ENCODE measurements at regions not wholly inside any gene's neighbourhood (a gene's known extent, or its start where the extent isn't known, plus 50 kb on each side); places are given as distances from the start of the nearest gene placed in this dataset.

DNA sequence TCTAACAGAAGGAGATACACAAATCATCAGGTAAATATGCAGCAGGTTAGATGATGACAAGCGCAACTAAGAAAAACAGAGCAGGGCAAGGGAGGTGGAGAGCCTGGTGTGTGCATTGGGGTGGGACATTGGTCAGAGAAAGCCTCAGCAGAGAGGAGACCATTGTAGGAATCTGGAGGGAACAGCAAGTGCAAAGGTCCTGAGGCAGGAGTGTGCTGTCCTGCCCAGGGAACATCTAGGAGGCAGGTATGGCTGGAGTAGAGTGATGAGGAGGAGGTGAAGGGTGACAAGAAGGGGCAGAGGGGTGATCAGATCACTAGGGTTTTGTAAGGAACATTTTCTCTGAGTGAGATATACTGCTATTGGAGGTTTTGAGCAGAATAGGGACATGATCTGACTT lies 90.1 kb downstream of the NCR2 start:
- no peak overlapping the region for H2AK5ac ChIP-seq (ENCODE audit: low read depth, low read length)
- no peak overlapping the region for H4K91ac ChIP-seq (ENCODE audit: insufficient read depth, low read depth, low read length)
- H2BK120ac ChIP-seq (ENCODE audit: low read depth, low read length) = no peak overlapping the region
- DNase-seq = no peak
- in situ Hi-C loops (cut with MboI; ENCODE audit: low sequenced_read_pairs) (no loop called here), intact Hi-C loops (cut with micrococcal nuclease) (loop anchor here (2.0 kb wide), 1 partner anchor 121 kb away; the partner anchor contains the start of gene FOXP4), dilution Hi-C loops (cut with HindIII; ENCODE audit: low sequenced_read_pairs, unreplicated experiment) (no loop called here)
- H3K56ac ChIP-seq (ENCODE audit: extremely low read depth, insufficient read depth, low read length) = no peak overlapping the region
- no peaks in the 10 kb centered on the region for H4K20me1 ChIP-seq (ENCODE audit: insufficient read depth, low read length)
- H3K14ac ChIP-seq (replicated peaks; ENCODE audit: low read depth, low read length) = no peak overlapping the region
- no peaks in the 10 kb centered on the region for H3K36me3 ChIP-seq (ENCODE audit: control insufficient read depth, insufficient read depth, low read length)
- no peak overlapping the region for H2BK20ac ChIP-seq (ENCODE audit: low read depth, low read length)
- H3K4me2 ChIP-seq (ENCODE audit: low read depth, low read length) = no peak overlapping the region
- no peak overlapping the region for H3K4ac ChIP-seq (ENCODE audit: low read depth, low read length)
- H2BK5ac ChIP-seq (ENCODE audit: low read depth, low read length, poor library complexity, severe bottlenecking) = no peak overlapping the region
- peaks cover 68% of the 10 kb centered on the region for H3K27me3 ChIP-seq (ENCODE audit: control insufficient read depth, insufficient read depth, low read length)
- H4K5ac ChIP-seq (ENCODE audit: low read depth, low read length) = no peak overlapping the region
- H3K4me3 ChIP-seq (ENCODE audit: insufficient read depth, low read depth, low read length) = no peak overlapping the region
- H2AFZ ChIP-seq (replicated peaks; ENCODE audit: low read length, poor library complexity) = no peak overlapping the region
- no peak overlapping the region for H2BK15ac ChIP-seq (ENCODE audit: low read depth, low read length)
- no peak for ATAC-seq (ENCODE audit: low read depth)
- H3K4me1 ChIP-seq (ENCODE audit: control insufficient read depth, insufficient read depth, low read length) = 0 out of 2 replicates have a peak, but pooled peaks cover 1% of the 10 kb centered on the region
- no peak overlapping the region for H3K18ac ChIP-seq (ENCODE audit: low read depth, low read length)
- H3K23ac ChIP-seq (ENCODE audit: low read depth, low read length) = no peak overlapping the region
- no TSS peak for BruUV-seq (replicated peaks)
- no peak overlapping the region for H3K9ac ChIP-seq (ENCODE audit: low read depth, low read length)
- H2AK9ac ChIP-seq (replicated peaks; ENCODE audit: low read depth, low read length, poor library complexity) = no peak overlapping the region
- H3K27ac ChIP-seq (ENCODE audit: insufficient read depth, low read length) = no peak overlapping the region
- POLR2A ChIA-PET (ENCODE audit: unreplicated experiment) = no interaction called here
- no peaks in the 10 kb centered on the region for H3K79me1 ChIP-seq (ENCODE audit: low read depth in 1 of 2, low read length in 2 of 2)
- no peak for TF ChIP-seq RAD21 (IDR thresholded peaks at IDR 0.05; ENCODE audit: low read length)
- no peak for TF ChIP-seq MAFK (IDR thresholded peaks at IDR 0.05; ENCODE audit: low read depth, low read length)
- TF ChIP-seq RCOR1 (IDR thresholded peaks at IDR 0.05; ENCODE audit: insufficient replicate concordance, low read length) = no peak
- no peak for TF ChIP-seq MXI1 (IDR thresholded peaks at IDR 0.05; ENCODE audit: borderline replicate concordance, low read depth, low read length)
- TF ChIP-seq, protein P1, sequence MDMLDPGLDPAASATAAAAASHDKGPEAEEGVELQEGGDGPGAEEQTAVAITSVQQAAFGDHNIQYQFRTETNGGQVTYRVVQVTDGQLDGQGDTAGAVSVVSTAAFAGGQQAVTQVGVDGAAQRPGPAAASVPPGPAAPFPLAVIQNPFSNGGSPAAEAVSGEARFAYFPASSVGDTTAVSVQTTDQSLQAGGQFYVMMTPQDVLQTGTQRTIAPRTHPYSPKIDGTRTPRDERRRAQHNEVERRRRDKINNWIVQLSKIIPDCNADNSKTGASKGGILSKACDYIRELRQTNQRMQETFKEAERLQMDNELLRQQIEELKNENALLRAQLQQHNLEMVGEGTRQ (IDR thresholded peaks at IDR 0.05; ENCODE audit: low read depth, low read length) = no peak
- TF ChIP-seq CHD1 (IDR thresholded peaks at IDR 0.05; ENCODE audit: low read depth, low read length) = no peak
- no peak for TF ChIP-seq FOS (IDR thresholded peaks at IDR 0.05; ENCODE audit: low read depth, low read length)
- no peak for TF ChIP-seq RFX5 (IDR thresholded peaks at IDR 0.05; ENCODE audit: low read depth, low read length)
- no peak for TF ChIP-seq CEBPB (IDR thresholded peaks at IDR 0.05; ENCODE audit: low read depth, low read length)
- TF ChIP-seq MAZ (IDR thresholded peaks at IDR 0.05; ENCODE audit: borderline replicate concordance, low read depth, low read length) = no peak
- TF ChIP-seq SMC3 (IDR thresholded peaks at IDR 0.05; ENCODE audit: low read depth, low read length) = no peak
- TF ChIP-seq POLR2A (IDR thresholded peaks at IDR 0.05; ENCODE audit: low read depth, low read length) = no peak
- TF ChIP-seq, protein P2, sequence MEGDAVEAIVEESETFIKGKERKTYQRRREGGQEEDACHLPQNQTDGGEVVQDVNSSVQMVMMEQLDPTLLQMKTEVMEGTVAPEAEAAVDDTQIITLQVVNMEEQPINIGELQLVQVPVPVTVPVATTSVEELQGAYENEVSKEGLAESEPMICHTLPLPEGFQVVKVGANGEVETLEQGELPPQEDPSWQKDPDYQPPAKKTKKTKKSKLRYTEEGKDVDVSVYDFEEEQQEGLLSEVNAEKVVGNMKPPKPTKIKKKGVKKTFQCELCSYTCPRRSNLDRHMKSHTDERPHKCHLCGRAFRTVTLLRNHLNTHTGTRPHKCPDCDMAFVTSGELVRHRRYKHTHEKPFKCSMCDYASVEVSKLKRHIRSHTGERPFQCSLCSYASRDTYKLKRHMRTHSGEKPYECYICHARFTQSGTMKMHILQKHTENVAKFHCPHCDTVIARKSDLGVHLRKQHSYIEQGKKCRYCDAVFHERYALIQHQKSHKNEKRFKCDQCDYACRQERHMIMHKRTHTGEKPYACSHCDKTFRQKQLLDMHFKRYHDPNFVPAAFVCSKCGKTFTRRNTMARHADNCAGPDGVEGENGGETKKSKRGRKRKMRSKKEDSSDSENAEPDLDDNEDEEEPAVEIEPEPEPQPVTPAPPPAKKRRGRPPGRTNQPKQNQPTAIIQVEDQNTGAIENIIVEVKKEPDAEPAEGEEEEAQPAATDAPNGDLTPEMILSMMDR (conservative IDR thresholded peaks at IDR 0.05; ENCODE audit: low read depth, low read length) = no peak
- TF ChIP-seq, protein P3, sequence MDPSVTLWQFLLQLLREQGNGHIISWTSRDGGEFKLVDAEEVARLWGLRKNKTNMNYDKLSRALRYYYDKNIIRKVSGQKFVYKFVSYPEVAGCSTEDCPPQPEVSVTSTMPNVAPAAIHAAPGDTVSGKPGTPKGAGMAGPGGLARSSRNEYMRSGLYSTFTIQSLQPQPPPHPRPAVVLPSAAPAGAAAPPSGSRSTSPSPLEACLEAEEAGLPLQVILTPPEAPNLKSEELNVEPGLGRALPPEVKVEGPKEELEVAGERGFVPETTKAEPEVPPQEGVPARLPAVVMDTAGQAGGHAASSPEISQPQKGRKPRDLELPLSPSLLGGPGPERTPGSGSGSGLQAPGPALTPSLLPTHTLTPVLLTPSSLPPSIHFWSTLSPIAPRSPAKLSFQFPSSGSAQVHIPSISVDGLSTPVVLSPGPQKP (IDR thresholded peaks at IDR 0.05; ENCODE audit: borderline replicate concordance, low read depth, low read length) = no peak
- TF ChIP-seq NFE2L2 (IDR thresholded peaks at IDR 0.05; ENCODE audit: low read depth, low read length) = no peak
- no peak for TF ChIP-seq BHLHE40 (IDR thresholded peaks at IDR 0.05; ENCODE audit: low read depth, low read length)
- WGBS, 2 experiments (ENCODE audit: extremely low coverage in 2 of 2, insufficient read length in 1 of 2) = no CpG with 5 or more reads among the region's 1 CpG
- CTCF ChIA-PET = interaction anchor here (0.7 to 1.0 kb wide), 2 partner anchors 167 to 177 kb away, joined by 3 read pairs; no protein-coding TSS in a partner anchor
- no peak overlapping the region for H4K8ac ChIP-seq (ENCODE audit: low read depth in 2 of 2, low read length in 2 of 2)
- no peaks in the 10 kb centered on the region for H3K9me3 ChIP-seq (ENCODE audit: control insufficient read depth, insufficient read depth, low read length)
- H3K9me1 ChIP-seq (ENCODE audit: insufficient read depth, low read length) = no peaks in the 10 kb centered on the region

All from IMR-90 (cell line).